Cardiac fibroblast (primary cell): ENCODE measurements at regions not wholly inside any gene's neighbourhood (a gene's known extent, or its start where the extent isn't known, plus 50 kb on each side); places are given as distances from the start of the nearest gene placed in this dataset.

Experiments
- DNase-seq, 2 donors: peaks; one replicate each; pipeline versions ENCODE4 v3.0.0 to v3.0.0-alpha.2; 2010; ENCODE audit warnings: low read depth in 2 of 2
- H3K4me3 ChIP-seq, 2 donors: replicated peaks in 1 of 2; 1 replicate in 1 of 2; 2 replicates in 1 of 2; pipeline ENCODE4 v1.5.1; 2011; ENCODE audit warnings: low read depth in 2 of 2, low read length in 2 of 2, mild to moderate bottlenecking in 2 of 2, moderate library complexity in 1 of 2
- CTCF ChIP-seq: IDR thresholded peaks from one replicate; pipeline ENCODE4 v1.5.1; 2011; ENCODE audit warnings: low read depth, mild to moderate bottlenecking, low read length, inconsistent platforms

DNA sequence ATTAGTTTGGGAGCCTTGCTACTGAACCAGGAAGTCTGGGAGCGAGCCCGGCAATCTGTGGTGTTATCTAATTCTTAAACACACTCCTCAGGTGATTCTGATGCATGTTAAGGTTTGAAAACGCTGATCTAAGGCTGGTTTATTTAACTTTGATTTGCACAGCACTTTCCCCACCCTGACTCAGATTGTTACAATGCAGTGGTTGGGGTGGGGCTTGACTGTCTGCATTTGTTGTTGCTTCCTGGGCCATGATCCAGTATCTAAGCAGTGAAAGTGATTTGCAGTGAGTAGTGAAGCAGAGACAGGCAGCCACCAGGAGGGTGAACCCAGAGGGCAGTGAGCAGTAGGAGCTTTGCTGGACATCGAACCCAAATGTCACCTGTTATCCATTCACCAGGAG is 81.6 kb upstream of the ARGLU1 start:
- H3K4me3 ChIP-seq, result no peak overlapping the region
- peak in 1 of 2 donors; percentile 16 for DNase-seq
- no peak for TF ChIP-seq CTCF

DNA sequence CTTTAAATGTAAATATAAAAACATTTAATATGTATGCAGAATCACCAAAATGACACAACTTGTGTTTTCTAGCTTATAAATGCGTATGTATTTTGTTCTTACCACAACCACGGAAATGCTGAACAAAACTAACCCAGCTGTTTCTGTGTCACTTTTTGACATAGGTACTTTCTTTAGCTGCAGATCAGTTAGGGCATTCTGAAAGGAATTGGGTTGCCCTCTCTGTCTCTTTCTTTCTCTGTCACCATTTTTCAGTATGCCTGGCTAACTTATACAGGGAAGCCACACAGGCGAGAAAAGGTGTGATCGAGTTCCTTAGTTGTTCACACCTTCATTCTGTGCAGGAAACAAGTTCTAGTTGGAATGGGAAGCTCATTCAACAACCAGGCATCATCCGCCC is 72.6 kb upstream of the ARGLU1 start:
- no peak for DNase-seq
- no peak overlapping the region for H3K4me3 ChIP-seq
- no peak for TF ChIP-seq CTCF

DNA sequence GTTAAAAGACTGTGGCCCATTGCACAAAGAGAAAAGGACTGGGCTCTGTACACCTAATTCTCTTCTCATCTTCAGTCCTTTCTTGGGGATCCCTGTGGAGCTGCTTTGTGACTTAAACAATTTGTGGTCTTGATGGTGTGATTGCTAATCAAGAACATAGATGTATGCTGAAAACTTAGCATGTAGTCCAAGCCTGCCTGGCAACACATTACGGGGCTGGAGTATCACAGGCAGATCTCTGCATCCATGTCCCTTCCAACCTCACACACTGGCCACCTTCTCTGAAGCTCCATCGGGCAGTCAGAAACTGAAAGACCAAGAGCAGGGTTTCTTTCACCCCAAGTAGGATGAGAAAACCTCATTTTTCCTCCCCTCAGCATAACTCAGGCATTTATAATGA is 69.6 kb upstream of the ARGLU1 start:
- DNase-seq, result no peak
- H3K4me3 ChIP-seq, result no peak overlapping the region
- no peak for TF ChIP-seq CTCF

DNA sequence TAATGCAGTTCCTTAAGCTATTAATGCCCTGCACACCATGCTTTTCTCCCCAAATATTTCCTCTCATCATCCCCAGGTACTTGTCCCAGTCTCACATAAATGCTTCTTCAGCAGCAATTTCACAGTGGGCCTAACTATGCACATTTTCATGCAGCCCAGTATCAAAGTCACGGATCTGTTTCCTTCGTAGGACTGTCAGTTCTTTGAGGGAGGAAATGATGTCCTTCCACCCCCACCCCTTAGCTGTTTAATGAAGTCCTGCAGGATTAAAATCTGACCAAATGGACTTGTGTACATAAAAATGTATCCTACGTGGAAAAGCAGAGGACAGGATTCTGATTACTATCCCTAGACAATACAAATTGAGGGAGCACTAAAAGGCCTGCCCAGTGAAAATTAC is 68.6 kb upstream of the ARGLU1 start:
- DNase-seq, result no peak
- H3K4me3 ChIP-seq, result no peak overlapping the region
- TF ChIP-seq CTCF, result no peak

GRCh38 chr13:106635616-106636015 is 67.7 kb upstream of the ARGLU1 start:
- no peak overlapping the region for H3K4me3 ChIP-seq
- no peak for DNase-seq
- TF ChIP-seq CTCF, result no peak

DNA sequence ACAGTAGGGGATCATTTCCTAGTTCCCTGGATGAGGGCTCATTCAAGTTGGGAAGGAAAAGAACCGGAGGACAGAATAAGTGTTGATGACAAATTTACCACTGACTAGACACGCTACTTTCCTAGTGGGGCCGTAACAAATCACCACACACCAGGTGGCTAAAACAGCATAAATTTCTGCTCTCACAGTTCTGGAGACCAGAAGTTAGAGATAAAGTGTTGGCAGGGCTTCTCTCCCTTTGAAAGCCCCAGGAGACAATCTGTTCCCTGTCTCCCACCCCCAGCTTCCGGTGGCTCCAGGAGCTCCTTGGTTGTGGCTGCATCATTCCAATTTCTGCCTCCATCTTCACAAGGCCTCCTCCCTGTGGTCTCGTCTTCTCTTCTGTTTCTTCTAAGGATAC is 65.4 kb upstream of the ARGLU1 start:
- no peak overlapping the region for H3K4me3 ChIP-seq
- no peak for DNase-seq
- no peak for TF ChIP-seq CTCF

GRCh38 chr13:106630650-106631049 is 62.7 kb upstream of the ARGLU1 start:
- no peak for TF ChIP-seq CTCF
- no peak for DNase-seq
- H3K4me3 ChIP-seq, result no peak overlapping the region
